Transverse colon (tissue), 4 donors: ENCODE measurements at regions not wholly inside any gene's neighbourhood (a gene's known extent, or its start where the extent isn't known, plus 50 kb on each side); places are given as distances from the start of the nearest gene placed in this dataset.

Experiments
- CTCF ChIP-seq, 5 experiments: fragments of 200-600 bp in 3 of 5; fragments of 450-650 bp in 2 of 5; sonication (generic) in 3 of 5; IDR thresholded peaks; 1 replicate in 2 of 5; 2 replicates in 3 of 5; pipeline ENCODE4 v1.5.1; 2016 to 2017; ENCODE audit warnings: antibody characterized with exemption in 5 of 5, inconsistent platforms in 3 of 5, mild to moderate bottlenecking in 2 of 5, moderate library complexity in 1 of 5
- EP300 ChIP-seq: sonication (generic); formaldehyde crosslinking; IDR thresholded peaks from one replicate; pipeline ENCODE4 v1.6.1; 2017; ENCODE audit warnings: antibody characterized with exemption, low read depth
- POLR2A ChIP-seq: fragments of 450-650 bp; IDR thresholded peaks from one replicate; pipeline ENCODE4 v1.6.1; 2016; ENCODE audit warnings: antibody characterized with exemption, mild to moderate bottlenecking, moderate library complexity
- POLR2AphosphoS5 ChIP-seq, 3 donors: sonication (generic); formaldehyde crosslinking; IDR thresholded peaks; one replicate each; pipeline ENCODE4 v1.6.1; 2016; ENCODE audit warnings: antibody characterized with exemption in 3 of 3

GRCh38 chr11:76263657-76264056, 57.4 kb upstream of the WNT11 start:
- TF ChIP-seq EP300, result no peak
- no peak for TF ChIP-seq CTCF (IDR thresholded peaks at IDR 0.05)
- TF ChIP-seq POLR2A, result no peak
- TF ChIP-seq POLR2AphosphoS5 (IDR thresholded peaks at IDR 0.05), result no peak
